Endothelial cell of umbilical vein (primary cell): ENCODE measurements at regions not wholly inside any gene's neighbourhood (a gene's known extent, or its start where the extent isn't known, plus 50 kb on each side); places are given as distances from the start of the nearest gene placed in this dataset.

Source experiments
- BruUV-seq: library from RNA; stranded (reverse); fragments of 400-500 nt; replicated peaks from 2 replicates; lab custom pipeline; 2021; lab: Mats Ljungman, UMichigan
- CTCF ChIA-PET: fragments of 300-600, 350-600 bp; sonication (Branson Sonifier 250); formaldehyde crosslinking; loops from one replicate; lab custom pipeline; 2021; ENCODE audit warnings: antibody characterized with exemption, inconsistent platforms; lab: Charles Lee
- POLR2A ChIA-PET: fragments of 300-600, 350-600 bp; sonication (Branson Sonifier 250); formaldehyde crosslinking; loops from one replicate; lab custom pipeline; 2021; ENCODE audit warnings: antibody characterized with exemption, inconsistent platforms; lab: Charles Lee
- DNase-seq: peaks from one replicate; pipeline ENCODE4 v3.0.0-alpha.2; 2011; ENCODE audit warnings: low read depth, low spot score
- FAIRE-seq: peaks from 2 replicates; lab custom pipeline; 2011; peaks lifted over from hg19 to GRCh38; lab: Jason Lieb, UNC
- H2AFZ ChIP-seq: 2 replicates; pipeline ENCODE4 v1.6.0; 2012; ENCODE audit warnings: low read depth, low read length, control low read depth, inconsistent platforms
- H3K27ac ChIP-seq: 2 replicates; pipeline ENCODE4 v1.5.1; 2011; ENCODE audit warnings: low read depth, mild to moderate bottlenecking, control low read depth, low read length, moderate library complexity; ENCODE audit not compliant: insufficient read depth
- H3K27me3 ChIP-seq, 2 experiments: 2 replicates each; pipeline versions ENCODE4 v1.6.0 to v1.6.1; 2011; ENCODE audit warnings: low read length in 2 of 2, mixed read lengths in 1 of 2; ENCODE audit not compliant: control insufficient read depth in 2 of 2, insufficient read depth in 2 of 2
- H3K36me3 ChIP-seq, 2 experiments: 2 replicates in 1 of 2; 3 replicates in 1 of 2; pipeline ENCODE4 v1.5.1; 2011; ENCODE audit warnings: low read length in 2 of 2, mild to moderate bottlenecking in 1 of 2, moderate library complexity in 1 of 2; ENCODE audit not compliant: control insufficient read depth in 2 of 2, insufficient read depth in 2 of 2; ENCODE audit errors: extremely low read depth in 1 of 2
- H3K4me1 ChIP-seq: 3 replicates; pipeline ENCODE4 v1.5.1; 2011; ENCODE audit warnings: mild to moderate bottlenecking, low read length; ENCODE audit not compliant: control insufficient read depth, insufficient read depth; ENCODE audit errors: extremely low read depth
- H3K4me2 ChIP-seq: 2 replicates; pipeline ENCODE4 v1.6.1; 2011; ENCODE audit warnings: low read length, control low read depth, mixed read lengths; ENCODE audit not compliant: insufficient read depth
- H3K4me3 ChIP-seq, 3 experiments: fragments of 200-600 bp in 1 of 3; sonication (generic), shearing (Covaris generic) in 1 of 3; replicated peaks in 1 of 3; 2 replicates each; pipeline ENCODE4 v1.5.1; 2011 to 2016; ENCODE audit warnings: control low read depth in 3 of 3, low read length in 3 of 3, mild to moderate bottlenecking in 2 of 3, inconsistent platforms in 1 of 3, low read depth in 1 of 3, moderate library complexity in 1 of 3; ENCODE audit not compliant: insufficient read depth in 1 of 3
- H3K79me2 ChIP-seq: 2 replicates; pipeline ENCODE4 v1.6.0; 2012; ENCODE audit warnings: low read length, inconsistent platforms; ENCODE audit not compliant: control insufficient read depth, insufficient read depth
- H3K9ac ChIP-seq: replicated peaks from 2 replicates; pipeline ENCODE3; 2011; ENCODE audit warnings: low read length, control low read depth; ENCODE audit not compliant: insufficient read depth; ENCODE audit errors: extremely low read depth
- H3K9me1 ChIP-seq: replicated peaks from 3 replicates; pipeline ENCODE4 v1.6.0; 2011; ENCODE audit warnings: mild to moderate bottlenecking, low read length; ENCODE audit not compliant: control insufficient read depth, insufficient read depth; ENCODE audit errors: extremely low read depth
- H3K9me3 ChIP-seq: replicated peaks from 2 replicates; pipeline ENCODE4 v1.5.1; 2012; ENCODE audit warnings: low read length, inconsistent platforms; ENCODE audit not compliant: control insufficient read depth, insufficient read depth
- H4K20me1 ChIP-seq: replicated peaks from 2 replicates; pipeline ENCODE3; 2011; ENCODE audit warnings: mild to moderate bottlenecking, low read length; ENCODE audit not compliant: control insufficient read depth, insufficient read depth; ENCODE audit errors: extremely low read depth
- CTCF ChIP-seq, 2 donors: IDR thresholded peaks; 1 replicate in 1 of 2; 2 replicates in 1 of 2; pipeline ENCODE4 v1.5.1; 2011; ENCODE audit warnings: low read length in 2 of 2, mild to moderate bottlenecking in 2 of 2, moderate library complexity in 2 of 2, control low read depth in 1 of 2, inconsistent platforms in 1 of 2, low read depth in 1 of 2; ENCODE audit not compliant: insufficient read depth in 1 of 2; ENCODE audit errors: extremely low read depth in 1 of 2
- EZH2 ChIP-seq: IDR thresholded peaks from 2 replicates; pipeline ENCODE4 v1.6.1; 2012; ENCODE audit warnings: borderline replicate concordance, low read depth, mild to moderate bottlenecking, moderate library complexity, low read length, inconsistent platforms; ENCODE audit not compliant: severe bottlenecking
- FOS ChIP-seq: IDR thresholded peaks from 2 replicates; pipeline ENCODE4 v1.6.1; 2011; ENCODE audit warnings: mild to moderate bottlenecking, low read length, moderate library complexity, borderline replicate concordance; ENCODE audit not compliant: insufficient read depth
- GATA2 ChIP-seq: IDR thresholded peaks from 2 replicates; pipeline ENCODE4 v1.7.0; 2011; ENCODE audit warnings: low read depth, mild to moderate bottlenecking, moderate library complexity, mixed read lengths, low read length; ENCODE audit not compliant: insufficient read length, insufficient read depth
- JUN ChIP-seq: IDR thresholded peaks from 2 replicates; pipeline ENCODE4 v1.6.1; 2011; ENCODE audit warnings: borderline replicate concordance, low read depth; ENCODE audit not compliant: insufficient read length, insufficient read depth
- MAX ChIP-seq: IDR thresholded peaks from 2 replicates; pipeline ENCODE4 v1.6.1; 2011; ENCODE audit not compliant: insufficient read depth, insufficient read length
- MYC ChIP-seq: IDR thresholded peaks from one replicate; pipeline ENCODE4 v1.6.1; 2011; ENCODE audit warnings: mild to moderate bottlenecking, low read depth, low read length
- POLR2A ChIP-seq: IDR thresholded peaks from 2 replicates; pipeline ENCODE4 v1.6.1; 2012; ENCODE audit warnings: low read depth, mild to moderate bottlenecking, control low read depth, low read length
- POLR2AphosphoS5 ChIP-seq: IDR thresholded peaks from 2 replicates; pipeline ENCODE4 v1.6.1; 2012; ENCODE audit warnings: low read depth, mild to moderate bottlenecking, control low read depth, low read length, moderate library complexity; ENCODE audit not compliant: insufficient read depth
- dilution Hi-C: fragments of 300-500 bp; cut with MboI; formaldehyde crosslinking; loops from one replicate; pipeline ENCODE4 v1.15.0; 2019; ENCODE audit warnings: low sequenced_read_pairs; ENCODE audit not compliant: extremely low pct_ligation_motif_present
- intact Hi-C: fragments of 100-400 bp; cut with micrococcal nuclease; formaldehyde crosslinking; loops from one replicate; pipeline ENCODE4 v1.10.0; 2022

GRCh38 chr3:94978084-94978483 is 915.2 kb downstream of the NSUN3 start:
- Histone ChIP-seq H3K9me3 (no peaks in the 10 kb centered on the region), H3K9ac (no peak overlapping the region), H4K20me1 (no peaks in the 10 kb centered on the region), H3K4me1 (no peaks in the 10 kb centered on the region), H2AFZ (no peak overlapping the region), H3K27me3 (no peaks in the 10 kb centered on the region), H3K4me3 (no peak overlapping the region), H3K4me2 (no peak overlapping the region), H3K79me2 (no peaks in the 10 kb centered on the region), H3K27ac (no peak overlapping the region), H3K9me1 (no peaks in the 10 kb centered on the region), H3K36me3 (no peaks in the 10 kb centered on the region)
- ChIA-PET POLR2A (no interaction called here), CTCF (no interaction called here)
- DNase-seq (no peak), FAIRE-seq (no peak)
- TF ChIP-seq EZH2 (no peak), CTCF (IDR thresholded peaks at IDR 0.05; ENCODE audit: extremely low read depth in 1 of 2, insufficient read depth in 1 of 2, low read depth in 1 of 2, low read length in 2 of 2) (no peak), GATA2 (no peak), JUN (no peak), MAX (no peak), POLR2AphosphoS5 (no peak), FOS (no peak), POLR2A (no peak), MYC (no peak)
- no TSS peak for BruUV-seq
- dilution Hi-C loops (no loop called here), intact Hi-C loops (no loop called here)
